Natural killer cell (primary cell): ENCODE measurements at regions not wholly inside any gene's neighbourhood (a gene's known extent, or its start where the extent isn't known, plus 50 kb on each side); places are given as distances from the start of the nearest gene placed in this dataset.

Experiments used
- ATAC-seq, 3 donors: fragments of 150-1000 bp in 2 of 3; fragments of 200-7000 bp in 1 of 3; cut with Tn5 transposase; 1 replicate in 1 of 3; 2 replicates in 2 of 3; pipeline ENCODE4 v1.10.0; 2021; ENCODE audit warnings: mild to moderate bottlenecking in 2 of 3, moderate library complexity in 2 of 3
- DNase-seq, 2 donors: peaks; one replicate each; pipeline versions ENCODE4 v3.0.0 to v3.0.0-alpha.2; 2013 to 2021; ENCODE audit warnings: mixed read lengths in 1 of 2
- H3K27ac ChIP-seq: one replicate; pipeline ENCODE4 v1.5.1; 2013; ENCODE audit warnings: mild to moderate bottlenecking, low read length
- H3K27me3 ChIP-seq: one replicate; pipeline ENCODE4 v1.6.1; 2013; ENCODE audit warnings: low read length; ENCODE audit not compliant: control insufficient read depth, insufficient read depth
- H3K36me3 ChIP-seq: one replicate; pipeline ENCODE4 v1.6.1; 2013; ENCODE audit warnings: low read length; ENCODE audit not compliant: control insufficient read depth, insufficient read depth
- H3K4me1 ChIP-seq: one replicate; pipeline ENCODE4 v1.6.1; 2013; ENCODE audit warnings: low read length; ENCODE audit not compliant: control insufficient read depth, insufficient read depth
- H3K4me3 ChIP-seq: one replicate; pipeline ENCODE4 v1.5.1; 2013; ENCODE audit warnings: low read length
- H3K9me3 ChIP-seq: one replicate; pipeline ENCODE4 v1.6.1; 2013; ENCODE audit warnings: low read length; ENCODE audit not compliant: control insufficient read depth, insufficient read depth
- H3K27ac Mint-ChIP-seq, 2 donors: one replicate each; pipeline ENCODE4 v1.8.0; 2022; ENCODE audit warnings: mild to moderate bottlenecking in 2 of 2, mixed read lengths in 2 of 2, moderate library complexity in 1 of 2
- H3K27me3 Mint-ChIP-seq, 2 donors: one replicate each; pipeline ENCODE4 v1.8.0; 2022; ENCODE audit warnings: low read depth in 2 of 2, mixed read lengths in 2 of 2
- H3K36me3 Mint-ChIP-seq: one replicate; pipeline ENCODE4 v1.8.0; 2022; ENCODE audit warnings: mixed read lengths
- H3K4me1 Mint-ChIP-seq, 2 donors: one replicate each; pipeline ENCODE4 v1.8.0; 2022; ENCODE audit warnings: mixed read lengths in 2 of 2
- H3K4me3 Mint-ChIP-seq: one replicate; pipeline ENCODE4 v1.8.0; 2022; ENCODE audit warnings: mild to moderate bottlenecking, moderate library complexity, mixed read lengths
- H3K9me3 Mint-ChIP-seq, 2 donors: one replicate each; pipeline ENCODE4 v1.8.0; 2022; ENCODE audit warnings: mixed read lengths in 2 of 2
- CTCF ChIP-seq: fragments of 200-600 bp; IDR thresholded peaks from one replicate; pipeline ENCODE4 v1.8.0; 2022; ENCODE audit warnings: antibody characterized with exemption
- WGBS: methylation state at CpG from one replicate; pipeline ENCODE4 v1.1.7; 2013; ENCODE audit warnings: missing lambda C conversion rate; ENCODE audit not compliant: insufficient coverage; 5-methylcytosine and 5-hydroxymethylcytosine counted together
- intact Hi-C: fragments of 100-400 bp; cut with micrococcal nuclease; formaldehyde crosslinking; loops from one replicate; pipeline ENCODE4 v1.14.2; 2022

- Histone ChIP-seq H3K27me3 (no peaks in the 10 kb centered on the region), H3K27ac (no peak overlapping the region), H3K4me3 (no peak overlapping the region), H3K36me3 (no peaks in the 10 kb centered on the region), H3K4me1 (no peaks in the 10 kb centered on the region), H3K9me3 (no peaks in the 10 kb centered on the region)
- Mint-ChIP-seq H3K4me1 (peaks cover 4% of the 10 kb centered on the region in 2 donors), H3K9me3 (peaks cover 0 to 2% of the 10 kb centered on the region in 2 donors), H3K27me3 (no peaks in the 10 kb centered on the region), H3K36me3 (no peaks in the 10 kb centered on the region), H3K27ac (no peak overlapping the region), H3K4me3 (no peak overlapping the region)
- ATAC-seq, result no peak
- WGBS, result 100% methylated on average over 2 of the region's 2 CpGs
- no peak for TF ChIP-seq CTCF
- intact Hi-C loops, result no loop called here
- no peak for DNase-seq
Measured at GRCh38 chr3:34359064-34359463, 560.6 kb downstream of the PDCD6IP start.

- no peak for TF ChIP-seq CTCF
- Histone ChIP-seq H3K27me3 (no peaks in the 10 kb centered on the region), H3K4me1 (no peaks in the 10 kb centered on the region), H3K4me3 (no peak overlapping the region), H3K36me3 (no peaks in the 10 kb centered on the region), H3K27ac (no peak overlapping the region), H3K9me3 (no peaks in the 10 kb centered on the region)
- 91% methylated on average over 5 of the region's 5 CpGs for WGBS
- intact Hi-C loops, result no loop called here
- H3K27me3 Mint-ChIP-seq, result no peaks in the 10 kb centered on the region
- H3K36me3 Mint-ChIP-seq, result no peaks in the 10 kb centered on the region
- H3K27ac Mint-ChIP-seq, result no peak overlapping the region
- peaks cover 4% of the 10 kb centered on the region in 2 donors for H3K4me1 Mint-ChIP-seq
- H3K4me3 Mint-ChIP-seq, result no peak overlapping the region
- DNase-seq, result no peak
- ATAC-seq, result no peak
- peaks cover 0 to 2% of the 10 kb centered on the region in 2 donors for H3K9me3 Mint-ChIP-seq
Measured at GRCh38 chr3:34360713-34361112, 562.3 kb downstream of the PDCD6IP start.

DNA sequence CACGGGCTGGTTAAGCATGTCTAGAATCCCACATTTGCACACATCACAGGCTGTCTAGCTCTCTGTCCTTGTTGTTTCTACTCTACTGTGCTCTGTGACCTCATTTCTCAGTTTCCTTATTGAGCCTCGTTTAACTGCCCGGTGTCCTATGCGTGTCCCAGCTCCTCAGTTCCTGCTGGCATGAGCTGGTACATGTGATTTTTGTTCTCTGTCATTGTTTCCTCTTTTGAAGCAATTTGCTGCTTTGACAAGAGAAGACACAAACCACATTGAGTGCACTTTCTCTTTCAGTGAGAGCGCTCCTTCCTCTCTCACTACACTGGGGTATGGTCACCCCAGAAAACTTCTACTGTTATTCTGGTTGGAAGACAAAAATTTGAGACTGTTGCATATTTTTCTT lies 563.5 kb downstream of the PDCD6IP start:
- Histone ChIP-seq H3K27ac (no peak overlapping the region), H3K27me3 (no peaks in the 10 kb centered on the region), H3K4me1 (no peaks in the 10 kb centered on the region), H3K36me3 (no peaks in the 10 kb centered on the region), H3K4me3 (no peak overlapping the region), H3K9me3 (no peaks in the 10 kb centered on the region)
- Mint-ChIP-seq H3K4me1 (peaks cover 4% of the 10 kb centered on the region in 2 donors), H3K27me3 (no peaks in the 10 kb centered on the region), H3K27ac (no peak overlapping the region), H3K36me3 (no peaks in the 10 kb centered on the region), H3K4me3 (no peak overlapping the region), H3K9me3 (no peaks in the 10 kb centered on the region)
- intact Hi-C loops, result no loop called here
- ATAC-seq, result no peak
- no peak for DNase-seq
- TF ChIP-seq CTCF, result no peak
- 5% methylated on average over 5 of the region's 5 CpGs for WGBS

DNA sequence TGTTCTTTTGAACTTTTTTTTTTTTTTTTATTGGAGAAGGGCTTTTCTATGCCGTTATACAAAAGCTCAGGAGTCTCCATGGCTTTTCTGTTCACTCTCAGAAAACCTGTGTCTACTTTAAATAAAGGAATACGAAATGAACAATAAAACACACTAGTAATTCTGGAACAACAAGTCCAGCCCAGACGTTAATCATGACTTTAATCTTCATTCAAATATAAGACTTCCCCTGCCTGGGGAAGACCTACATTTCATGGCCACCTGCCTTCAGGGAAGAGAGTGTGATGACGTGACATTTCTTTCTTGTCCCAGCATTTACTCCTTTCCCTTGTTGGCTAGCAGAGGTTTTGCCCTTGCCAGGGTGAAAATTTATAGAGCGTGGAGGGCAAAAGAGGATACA lies 564.5 kb downstream of the PDCD6IP start:
- ATAC-seq (no peak), DNase-seq (no peak)
- no peaks in the 10 kb centered on the region for H3K4me1 ChIP-seq
- Mint-ChIP-seq H3K4me3 (no peak overlapping the region), H3K4me1 (peaks cover 4% of the 10 kb centered on the region in 2 donors), H3K9me3 (no peaks in the 10 kb centered on the region), H3K27me3 (no peaks in the 10 kb centered on the region), H3K36me3 (no peaks in the 10 kb centered on the region), H3K27ac (no peak overlapping the region)
- no peaks in the 10 kb centered on the region for H3K36me3 ChIP-seq
- TF ChIP-seq CTCF, result no peak
- WGBS, result 75% methylated on average over 4 of the region's 5 CpGs
- intact Hi-C loops, result no loop called here
- H3K9me3 ChIP-seq, result no peaks in the 10 kb centered on the region
- H3K27ac ChIP-seq, result no peak overlapping the region
- no peaks in the 10 kb centered on the region for H3K27me3 ChIP-seq
- H3K4me3 ChIP-seq, result no peak overlapping the region
